ENCODE measurements at regions not wholly inside any gene's neighbourhood (a gene's known extent, or its start where the extent isn't known, plus 50 kb on each side); places are given as distances from the start of the nearest gene placed in this dataset.
"Not testable (repeated sequence)": the region's sequence is repeated elsewhere in the genome, so short reads cannot be mapped to it uniquely, and the experiment has no call there.

DNA sequence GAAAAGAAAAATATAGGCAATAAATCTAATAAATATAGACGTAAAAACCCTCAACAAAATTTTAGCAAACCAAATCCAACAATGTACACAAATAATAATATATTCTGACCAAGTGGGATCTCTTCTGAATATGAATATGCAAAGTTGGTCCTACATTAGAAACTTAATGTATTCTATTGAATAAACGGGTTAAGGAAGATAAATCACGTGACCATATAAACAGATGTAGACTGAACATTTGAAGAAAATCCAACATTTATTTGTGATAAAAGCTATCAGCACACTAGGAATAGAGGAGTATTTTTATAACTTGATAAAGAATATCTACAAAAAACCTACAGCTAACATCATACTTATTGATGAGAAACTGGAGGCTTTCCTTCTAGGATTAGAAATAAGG lies 502.8 kb upstream of the KIF2B start:
- DNase-seq, result no peak

DNA sequence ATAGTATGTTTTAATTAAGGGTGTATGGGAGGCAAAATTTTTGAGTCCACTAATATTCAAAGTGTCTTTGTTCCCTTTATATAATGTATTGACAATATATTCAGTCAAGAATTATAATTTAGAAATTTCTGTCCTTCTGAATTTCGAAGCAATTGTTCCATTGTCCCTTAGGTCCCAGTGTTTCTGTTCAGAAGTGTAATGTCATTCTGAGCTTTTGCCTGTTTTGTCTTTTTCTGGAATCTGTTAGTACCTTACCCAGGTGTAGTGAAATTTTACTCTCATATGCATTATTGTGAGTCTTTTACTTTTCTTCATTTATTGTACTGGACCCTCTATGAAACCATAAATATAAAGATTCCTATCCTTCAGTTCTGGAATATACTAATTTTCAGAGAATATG lies 505.7 kb upstream of the KIF2B start:
- DNase-seq, result no peak

DNA sequence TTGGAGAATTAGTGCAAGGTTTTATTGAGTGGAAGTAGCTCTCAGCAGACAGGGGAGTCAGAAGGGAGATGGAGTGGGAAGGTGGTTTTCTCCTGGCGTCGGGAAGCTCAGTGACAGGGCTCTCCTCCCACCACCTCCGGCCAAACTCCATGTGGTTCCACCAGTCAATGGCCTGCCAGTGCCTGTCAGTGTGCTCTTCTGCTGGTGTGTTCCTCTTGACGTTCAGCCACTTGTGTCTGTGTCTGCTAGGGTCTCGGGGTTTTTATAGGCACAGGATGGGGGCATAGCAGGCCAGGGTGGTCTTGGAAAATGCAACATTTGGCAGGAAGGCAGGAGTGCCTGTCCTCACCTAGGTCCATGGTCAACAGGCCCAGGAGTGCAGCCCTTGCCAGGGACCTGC lies 506.7 kb upstream of the KIF2B start:
- DNase-seq, result no peak

DNA sequence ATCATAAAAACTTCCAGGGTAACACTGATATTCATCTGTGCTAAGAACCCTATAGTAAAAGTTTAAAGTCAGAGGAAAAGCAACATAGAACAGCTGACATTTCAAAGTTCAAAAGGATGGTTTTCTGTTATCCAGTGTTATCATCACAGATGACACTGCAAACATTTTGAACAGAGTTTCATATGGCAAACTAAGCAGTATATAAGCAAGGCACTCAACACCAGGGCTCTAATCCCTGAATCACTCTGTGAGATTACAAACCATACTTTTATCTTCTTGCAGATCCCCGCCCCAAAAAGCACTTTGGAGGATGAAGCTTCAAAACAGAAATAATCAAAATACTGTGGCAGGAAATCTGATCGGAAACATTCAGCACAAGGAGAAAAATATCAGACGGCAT lies 508.2 kb upstream of the KIF2B start:
- DNase-seq, result no peak

- no peak for DNase-seq
Measured at GRCh38 chr17:53313746-53314145, 509.0 kb upstream of the KIF2B start.

- no peak for DNase-seq
Measured at GRCh38 chr17:53278466-53278865, 544.3 kb upstream of the KIF2B start.

GRCh38 chr17:53273126-53273525 lies 549.6 kb upstream of the KIF2B start:
- DNase-seq, result no peak

GRCh38 chr17:53270936-53271335 lies 551.8 kb upstream of the KIF2B start:
- no peak for DNase-seq

DNA sequence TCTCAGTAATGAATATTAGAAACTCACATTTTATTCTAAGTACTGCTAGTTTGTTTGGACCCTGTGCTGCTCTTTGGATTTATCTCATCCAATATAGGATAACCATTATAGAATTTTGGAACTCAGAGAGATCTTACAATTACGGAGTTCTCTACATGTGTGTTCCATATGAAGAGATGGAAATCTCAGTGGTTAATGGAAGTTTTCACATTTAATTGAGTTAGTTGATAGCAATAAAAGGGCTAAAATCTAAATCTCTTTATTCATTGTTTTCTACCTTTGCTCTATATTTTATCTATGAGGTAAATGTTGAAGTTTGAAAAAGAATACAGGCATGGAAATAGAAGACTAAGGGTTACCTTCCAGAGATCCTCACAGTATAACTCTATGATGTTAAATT lies 558.0 kb upstream of the KIF2B start:
- no peak for DNase-seq

GRCh38 chr17:53253956-53254597 lies 568.6 kb upstream of the KIF2B start:
- DNase-seq, result no peak

GRCh38 chr17:53249036-53249435 lies 573.7 kb upstream of the KIF2B start:
- DNase-seq, result no peak

GRCh38 chr17:53234138-53234537 lies 588.6 kb upstream of the KIF2B start:
- DNase-seq, result no peak

GRCh38 chr17:53227514-53227913 lies 595.2 kb upstream of the KIF2B start:
- no peak for DNase-seq

DNA sequence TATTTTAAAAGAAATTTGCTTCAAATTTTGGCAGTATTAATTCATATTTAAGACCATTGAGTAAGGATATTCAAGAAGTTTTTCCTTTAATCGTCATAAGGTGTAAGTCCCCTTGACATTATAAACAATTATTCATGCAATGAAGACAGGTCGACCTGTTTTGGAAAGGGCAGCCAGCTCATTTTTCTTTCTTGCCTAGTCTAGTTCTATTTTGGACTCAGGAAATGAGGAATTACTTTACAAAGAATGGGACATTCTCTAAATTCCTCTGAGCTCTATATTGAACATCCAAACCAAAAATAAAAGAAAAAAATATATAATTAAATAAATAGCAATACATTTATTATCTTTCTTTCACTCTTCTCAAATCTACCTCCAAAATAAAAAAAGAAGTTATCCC lies 595.6 kb upstream of the KIF2B start:
- DNase-seq, result no peak

DNA sequence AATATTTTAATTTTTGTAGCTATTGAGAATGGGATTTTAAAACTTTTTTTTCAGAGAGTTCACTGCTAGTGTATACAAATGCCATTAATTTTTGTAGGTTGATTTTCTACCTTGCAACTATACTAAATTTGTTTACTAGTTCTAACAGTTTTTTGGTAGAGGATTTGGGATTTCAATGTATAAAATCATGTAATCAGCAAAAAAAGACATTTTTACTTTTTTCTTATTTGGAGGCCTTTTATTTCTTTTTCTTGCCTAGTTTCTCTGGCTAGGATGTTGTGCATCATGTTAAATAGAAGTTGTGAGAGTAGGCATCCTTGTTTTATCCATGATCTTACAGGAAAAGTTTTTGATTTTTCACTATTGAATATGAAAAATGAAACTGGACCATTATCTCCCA lies 602.9 kb upstream of the KIF2B start:
- DNase-seq, result no peak

GRCh38 chr17:53218723-53219122 lies 604.0 kb upstream of the KIF2B start:
- no peak for DNase-seq

DNA sequence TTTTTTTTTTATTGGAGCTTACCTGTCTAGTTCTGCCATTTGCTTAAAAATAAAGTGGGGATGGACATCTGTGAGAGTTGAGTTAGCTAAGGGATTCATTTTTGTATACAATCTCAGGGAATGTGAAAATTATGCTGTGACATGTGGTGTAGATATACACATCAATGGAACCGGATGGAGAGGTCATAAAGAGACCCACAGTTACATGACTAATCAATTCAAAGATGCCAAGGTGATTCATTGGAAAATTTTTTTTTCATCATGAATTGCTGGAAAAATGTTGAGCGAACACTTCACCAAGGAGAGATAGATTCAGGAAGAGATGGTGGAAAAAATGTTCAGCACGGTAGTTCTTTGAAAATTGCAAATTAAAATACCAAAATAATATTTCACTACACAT lies 605.4 kb upstream of the KIF2B start:
- no peak for DNase-seq

DNA sequence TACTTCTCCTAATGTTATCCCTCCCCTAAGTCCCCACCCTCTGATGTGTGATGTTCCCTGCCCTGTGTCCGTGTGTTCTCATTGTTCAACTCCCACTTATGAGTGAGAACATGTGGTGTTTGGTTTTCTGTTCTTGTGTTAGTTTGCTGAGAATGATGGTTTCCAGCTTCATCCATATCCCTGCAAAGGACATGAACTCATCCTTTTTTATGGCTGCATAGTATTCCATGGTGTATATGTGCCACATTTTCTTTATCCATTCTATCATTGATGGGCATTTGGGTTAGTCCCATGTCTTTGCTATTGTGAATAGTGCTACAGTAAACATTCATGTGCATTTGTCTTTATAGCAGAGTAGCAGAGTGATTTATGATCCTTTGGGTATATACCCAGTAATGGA lies 613.8 kb upstream of the KIF2B start:
- DNase-seq, result not testable (repeated sequence)

GRCh38 chr17:53193044-53193443 lies 629.7 kb upstream of the KIF2B start:
- no peak for DNase-seq

DNA sequence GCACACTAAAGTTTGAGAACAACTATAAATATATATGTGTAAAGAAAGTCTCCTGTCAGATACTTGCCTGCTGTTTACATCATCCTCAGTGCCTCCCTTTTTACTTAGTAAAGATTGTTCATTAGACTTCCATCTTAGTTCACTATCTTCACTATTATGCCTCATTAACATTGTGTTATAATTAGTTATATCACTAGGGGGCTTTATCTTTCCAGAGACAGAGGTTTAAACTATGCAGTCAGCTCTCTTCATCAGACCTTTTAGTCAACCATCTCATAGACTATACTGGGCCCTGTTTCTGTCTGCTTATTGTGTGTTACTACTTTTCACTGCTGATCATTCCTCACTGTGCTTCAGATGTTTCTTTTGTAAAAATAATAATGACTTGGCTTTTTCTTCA lies 630.8 kb upstream of the KIF2B start:
- no peak for DNase-seq

GRCh38 chr17:53186001-53186400 lies 636.7 kb upstream of the KIF2B start:
- DNase-seq, result no peak

DNA sequence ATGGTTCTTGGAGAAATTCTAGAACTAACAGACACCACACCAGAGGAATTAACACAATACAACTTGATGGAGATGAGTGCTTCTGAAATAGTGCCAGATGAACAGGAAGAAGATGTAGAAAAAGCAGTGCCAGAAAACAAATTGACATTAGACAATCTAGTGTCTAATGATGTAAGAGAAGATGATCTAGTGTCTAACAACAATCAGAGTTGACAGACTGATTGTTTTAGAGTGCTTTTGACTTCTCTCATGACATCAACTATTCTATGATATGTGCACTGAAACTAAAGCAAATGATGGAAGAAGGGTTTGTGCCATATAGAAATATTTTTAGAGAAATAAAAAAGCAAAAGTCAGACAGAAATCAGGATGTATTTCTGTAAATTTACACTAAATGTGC lies 646.1 kb upstream of the KIF2B start:
- no peak for DNase-seq

DNA sequence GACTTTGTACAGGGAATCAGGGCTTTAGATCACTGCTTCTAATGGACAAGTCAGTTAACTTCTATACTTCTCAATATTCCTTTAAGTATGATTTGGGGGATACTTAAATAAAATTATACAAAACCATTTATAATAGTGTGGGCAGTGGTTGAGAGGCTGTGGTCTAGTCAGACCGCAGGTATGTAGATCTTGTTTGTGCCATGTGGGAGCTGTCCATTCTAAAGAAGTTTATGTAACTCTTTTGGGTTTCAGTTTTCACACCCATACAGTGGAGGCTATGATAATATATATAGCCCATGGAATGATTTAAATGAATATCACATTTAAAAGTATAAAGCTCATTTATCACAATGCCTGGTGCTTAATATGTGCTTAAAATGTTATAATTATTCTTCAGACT lies 654.3 kb upstream of the KIF2B start:
- no peak for DNase-seq

DNA sequence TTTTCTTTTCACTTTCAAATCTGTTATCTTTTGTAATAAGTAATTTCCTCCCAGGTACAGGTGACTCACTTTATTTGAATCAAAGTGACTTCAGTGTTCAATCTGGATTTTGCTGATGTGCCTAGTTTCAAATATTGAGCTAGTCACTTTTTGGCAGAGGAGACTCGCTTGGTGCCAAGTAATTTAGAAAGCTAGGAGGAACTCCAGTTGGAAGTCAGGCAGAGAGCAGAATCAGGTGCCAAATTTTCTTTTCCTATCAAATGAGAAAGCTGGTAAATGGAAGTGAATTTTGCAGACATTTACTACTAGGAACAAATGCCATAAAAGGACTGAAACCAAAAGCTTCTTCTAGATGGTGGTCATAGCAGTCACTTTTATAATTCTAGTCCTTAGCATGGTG lies 656.0 kb upstream of the KIF2B start:
- DNase-seq, result no peak

GRCh38 chr17:53150101-53150698 lies 672.5 kb upstream of the KIF2B start:
- peak; percentile 50 to 69 for DNase-seq
